Thyroid gland (tissue), 4 donors: ENCODE measurements at regions not wholly inside any gene's neighbourhood (a gene's known extent, or its start where the extent isn't known, plus 50 kb on each side); places are given as distances from the start of the nearest gene placed in this dataset.

ENCODE experiments used
- DNase-seq, 2 donors: peaks; one replicate each; pipeline ENCODE4 v3.0.0-alpha.2; 2019
- H3K27ac ChIP-seq, 3 donors: fragments of 200-600 bp; sonication (generic); 1 replicate in 2 of 3; 2 replicates in 1 of 3; pipeline ENCODE4 v1.5.1; 2016 to 2019; ENCODE audit warnings: mild to moderate bottlenecking in 1 of 3, moderate library complexity in 1 of 3
- H3K27me3 ChIP-seq: fragments of 200-600 bp; sonication (generic); one replicate; pipeline ENCODE4 v1.5.1; 2019
- H3K36me3 ChIP-seq, 2 donors: fragments of 200-600 bp; sonication (generic); one replicate each; pipeline ENCODE4 v1.5.1; 2016 to 2019
- H3K4me1 ChIP-seq, 2 donors: fragments of 200-600 bp; sonication (generic); one replicate each; pipeline ENCODE4 v1.5.1; 2017 to 2019
- H3K4me3 ChIP-seq, 3 donors: fragments of 200-600 bp; sonication (generic); replicated peaks in 1 of 3; 1 replicate in 2 of 3; 2 replicates in 1 of 3; pipeline ENCODE4 v1.5.1; 2016; ENCODE audit warnings: mild to moderate bottlenecking in 1 of 3
- H3K9me3 ChIP-seq: fragments of 200-600 bp; sonication (generic); one replicate; pipeline ENCODE4 v1.5.1; 2017
- POLR2A ChIP-seq, 2 donors: fragments of 450-650 bp; IDR thresholded peaks; one replicate each; pipeline ENCODE4 v1.6.1; 2017; ENCODE audit warnings: antibody characterized with exemption in 2 of 2, mild to moderate bottlenecking in 2 of 2, moderate library complexity in 1 of 2
- WGBS, 2 donors: methylation state at CpG; one replicate each; pipeline ENCODE4 v1.1.5; 2017; 5-methylcytosine and 5-hydroxymethylcytosine counted together
- intact Hi-C: fragments of 100-400 bp; cut with DNase I; formaldehyde crosslinking; loops from one replicate; pipeline ENCODE4 v1.15.1; 2023
- TF ChIP-seq, protein P1 (sequence below), 6 experiments: fragments of 200-600 bp in 3 of 6; fragments of 450-650 bp in 3 of 6; sonication (generic) in 3 of 6; IDR thresholded peaks; one replicate each; pipeline ENCODE4 v1.5.1; 2016 to 2019; ENCODE audit warnings: antibody characterized with exemption in 6 of 6, mild to moderate bottlenecking in 2 of 6, inconsistent platforms in 1 of 6, moderate library complexity in 1 of 6

DNA sequence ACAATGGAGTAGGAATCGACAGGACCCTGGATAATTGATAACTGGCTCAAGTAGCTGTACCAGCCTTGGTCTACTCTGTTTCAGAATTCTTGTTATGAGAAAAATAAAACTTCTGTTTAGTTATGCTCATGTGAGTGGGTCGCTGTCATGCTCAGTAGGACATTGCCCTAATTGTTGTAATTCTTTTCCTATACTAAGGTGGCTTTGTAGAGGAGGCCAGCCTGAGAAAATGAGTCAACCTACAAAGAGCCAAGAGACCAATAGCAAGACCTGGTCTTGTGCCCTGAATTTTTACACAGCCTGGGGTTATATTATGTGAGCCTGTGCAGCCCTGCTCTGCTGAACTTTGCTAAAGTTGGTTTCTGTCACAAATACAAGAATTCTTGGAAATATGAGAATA is 238.4 kb downstream of the MEIS1 start:
- H3K4me3 ChIP-seq: no peak overlapping the region

GRCh38 chr2:66674087-66674486 is 239.2 kb downstream of the MEIS1 start:
- DNase-seq: no peak
- H3K4me1 ChIP-seq: no peaks in the 10 kb centered on the region
- no peak overlapping the region for H3K27ac ChIP-seq
- no peaks in the 10 kb centered on the region for H3K9me3 ChIP-seq
- no peaks in the 10 kb centered on the region for H3K36me3 ChIP-seq
- TF ChIP-seq POLR2A (IDR thresholded peaks at IDR 0.05): no peak
- TF ChIP-seq, protein P1, sequence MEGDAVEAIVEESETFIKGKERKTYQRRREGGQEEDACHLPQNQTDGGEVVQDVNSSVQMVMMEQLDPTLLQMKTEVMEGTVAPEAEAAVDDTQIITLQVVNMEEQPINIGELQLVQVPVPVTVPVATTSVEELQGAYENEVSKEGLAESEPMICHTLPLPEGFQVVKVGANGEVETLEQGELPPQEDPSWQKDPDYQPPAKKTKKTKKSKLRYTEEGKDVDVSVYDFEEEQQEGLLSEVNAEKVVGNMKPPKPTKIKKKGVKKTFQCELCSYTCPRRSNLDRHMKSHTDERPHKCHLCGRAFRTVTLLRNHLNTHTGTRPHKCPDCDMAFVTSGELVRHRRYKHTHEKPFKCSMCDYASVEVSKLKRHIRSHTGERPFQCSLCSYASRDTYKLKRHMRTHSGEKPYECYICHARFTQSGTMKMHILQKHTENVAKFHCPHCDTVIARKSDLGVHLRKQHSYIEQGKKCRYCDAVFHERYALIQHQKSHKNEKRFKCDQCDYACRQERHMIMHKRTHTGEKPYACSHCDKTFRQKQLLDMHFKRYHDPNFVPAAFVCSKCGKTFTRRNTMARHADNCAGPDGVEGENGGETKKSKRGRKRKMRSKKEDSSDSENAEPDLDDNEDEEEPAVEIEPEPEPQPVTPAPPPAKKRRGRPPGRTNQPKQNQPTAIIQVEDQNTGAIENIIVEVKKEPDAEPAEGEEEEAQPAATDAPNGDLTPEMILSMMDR (IDR thresholded peaks at IDR 0.05): no peak
- no peak overlapping the region for H3K4me3 ChIP-seq
- no peaks in the 10 kb centered on the region for H3K27me3 ChIP-seq
- intact Hi-C loops: no loop called here
- WGBS, 2 donors: 91 to 96% methylated on average over 1 of the region's 1 CpG

More for the DNA sequence above, 238.4 kb downstream of the MEIS1 start:
- WGBS, 2 donors: 82 to 89% methylated on average over 2 of the region's 2 CpGs
- H3K27me3 ChIP-seq: no peaks in the 10 kb centered on the region
- intact Hi-C loops: no loop called here
- no peak overlapping the region for H3K27ac ChIP-seq
- TF ChIP-seq, protein P1 (IDR thresholded peaks at IDR 0.05): no peak
- no peak for TF ChIP-seq POLR2A (IDR thresholded peaks at IDR 0.05)
- H3K36me3 ChIP-seq: no peaks in the 10 kb centered on the region
- DNase-seq: no peak
- no peaks in the 10 kb centered on the region for H3K4me1 ChIP-seq
- H3K9me3 ChIP-seq: no peaks in the 10 kb centered on the region

DNA sequence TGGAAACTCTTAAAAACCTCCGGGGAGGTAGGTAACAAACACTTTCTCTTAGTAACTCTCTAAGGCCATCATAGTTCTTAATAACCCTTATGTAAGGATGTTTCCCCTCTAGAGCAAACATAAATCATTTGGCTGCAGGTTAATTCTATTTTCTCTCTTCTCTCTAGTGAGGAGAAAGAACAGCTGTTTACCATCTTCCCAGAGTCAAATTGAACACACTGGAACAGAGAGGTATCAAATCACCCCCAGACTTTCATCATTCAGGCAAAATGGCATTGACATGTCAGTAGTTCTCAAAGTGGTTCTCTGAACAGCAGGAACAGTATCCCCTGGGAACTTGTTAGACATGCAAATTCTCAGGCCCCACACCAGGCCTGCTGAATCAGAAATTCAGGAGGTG is 240.7 kb downstream of the MEIS1 start:
- no peak for TF ChIP-seq POLR2A (IDR thresholded peaks at IDR 0.05)
- TF ChIP-seq, protein P1 (IDR thresholded peaks at IDR 0.05): no peak
- H3K4me3 ChIP-seq: no peak overlapping the region
- H3K9me3 ChIP-seq: no peaks in the 10 kb centered on the region
- intact Hi-C loops: no loop called here
- H3K4me1 ChIP-seq: no peaks in the 10 kb centered on the region
- no peak for DNase-seq
- H3K36me3 ChIP-seq: no peaks in the 10 kb centered on the region
- no peak overlapping the region for H3K27ac ChIP-seq
- H3K27me3 ChIP-seq: no peaks in the 10 kb centered on the region
- WGBS, 2 donors: 68 to 69% methylated on average over 1 of the region's 1 CpG

DNA sequence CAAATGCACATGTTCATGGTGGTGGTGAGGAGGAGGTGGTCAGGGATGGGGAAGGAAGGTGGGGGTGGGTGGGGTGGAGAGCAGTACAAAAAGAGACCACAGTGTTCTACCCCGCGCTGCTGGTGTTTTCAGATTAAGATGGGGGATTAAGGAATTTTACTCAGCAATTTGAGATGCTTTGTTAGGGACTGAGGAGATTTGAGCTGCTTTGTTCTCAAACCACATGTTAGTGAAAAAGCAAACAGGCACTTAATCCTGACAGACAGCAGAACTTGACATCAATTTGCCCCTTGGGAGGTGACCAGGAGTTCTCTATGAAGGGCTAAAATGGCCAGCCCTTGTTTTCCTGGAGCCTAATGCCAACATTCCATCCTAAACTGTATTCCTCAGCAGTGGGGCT is 244.5 kb downstream of the MEIS1 start:
- H3K9me3 ChIP-seq: no peaks in the 10 kb centered on the region
- TF ChIP-seq, protein P1 (IDR thresholded peaks at IDR 0.05): no peak
- TF ChIP-seq POLR2A (IDR thresholded peaks at IDR 0.05): no peak
- no peak for DNase-seq
- no peaks in the 10 kb centered on the region for H3K36me3 ChIP-seq
- H3K27me3 ChIP-seq: no peaks in the 10 kb centered on the region
- H3K27ac ChIP-seq: no peak overlapping the region
- intact Hi-C loops: no loop called here
- WGBS, 2 donors: 70 to 71% methylated on average over 2 of the region's 2 CpGs
- H3K4me3 ChIP-seq: no peak overlapping the region
- no peaks in the 10 kb centered on the region for H3K4me1 ChIP-seq

GRCh38 chr2:66682476-66682875 is 247.6 kb downstream of the MEIS1 start:
- Histone ChIP-seq H3K36me3 (no peaks in the 10 kb centered on the region), H3K27ac (no peak overlapping the region), H3K4me3 (no peak overlapping the region), H3K27me3 (peaks cover 3% of the 10 kb centered on the region), H3K9me3 (no peaks in the 10 kb centered on the region), H3K4me1 (no peaks in the 10 kb centered on the region)
- TF ChIP-seq, protein P1 (IDR thresholded peaks at IDR 0.05): no peak
- no peak for TF ChIP-seq POLR2A (IDR thresholded peaks at IDR 0.05)
- 88 to 90% methylated on average over 5 of the region's 5 CpGs for WGBS, 2 donors
- intact Hi-C loops: no loop called here
- no peak for DNase-seq
